Vagina (tissue), 2 donors: ENCODE measurements at regions not wholly inside any gene's neighbourhood (a gene's known extent, or its start where the extent isn't known, plus 50 kb on each side); places are given as distances from the start of the nearest gene placed in this dataset.

Source experiments
- POLR2A ChIP-seq, 2 donors: fragments of 450-650 bp; IDR thresholded peaks; one replicate each; pipeline ENCODE4 v1.6.1; 2017; ENCODE audit warnings: antibody characterized with exemption in 2 of 2, mild to moderate bottlenecking in 2 of 2, moderate library complexity in 2 of 2
- TF ChIP-seq, protein P1 (sequence below), 3 experiments: fragments of 450-650 bp in 2 of 3; fragments of 200-600 bp in 1 of 3; sonication (generic) in 1 of 3; IDR thresholded peaks; one replicate each; pipeline ENCODE4 v1.5.1; 2017 to 2019; ENCODE audit warnings: antibody characterized with exemption in 3 of 3, mild to moderate bottlenecking in 2 of 3, moderate library complexity in 2 of 3

DNA sequence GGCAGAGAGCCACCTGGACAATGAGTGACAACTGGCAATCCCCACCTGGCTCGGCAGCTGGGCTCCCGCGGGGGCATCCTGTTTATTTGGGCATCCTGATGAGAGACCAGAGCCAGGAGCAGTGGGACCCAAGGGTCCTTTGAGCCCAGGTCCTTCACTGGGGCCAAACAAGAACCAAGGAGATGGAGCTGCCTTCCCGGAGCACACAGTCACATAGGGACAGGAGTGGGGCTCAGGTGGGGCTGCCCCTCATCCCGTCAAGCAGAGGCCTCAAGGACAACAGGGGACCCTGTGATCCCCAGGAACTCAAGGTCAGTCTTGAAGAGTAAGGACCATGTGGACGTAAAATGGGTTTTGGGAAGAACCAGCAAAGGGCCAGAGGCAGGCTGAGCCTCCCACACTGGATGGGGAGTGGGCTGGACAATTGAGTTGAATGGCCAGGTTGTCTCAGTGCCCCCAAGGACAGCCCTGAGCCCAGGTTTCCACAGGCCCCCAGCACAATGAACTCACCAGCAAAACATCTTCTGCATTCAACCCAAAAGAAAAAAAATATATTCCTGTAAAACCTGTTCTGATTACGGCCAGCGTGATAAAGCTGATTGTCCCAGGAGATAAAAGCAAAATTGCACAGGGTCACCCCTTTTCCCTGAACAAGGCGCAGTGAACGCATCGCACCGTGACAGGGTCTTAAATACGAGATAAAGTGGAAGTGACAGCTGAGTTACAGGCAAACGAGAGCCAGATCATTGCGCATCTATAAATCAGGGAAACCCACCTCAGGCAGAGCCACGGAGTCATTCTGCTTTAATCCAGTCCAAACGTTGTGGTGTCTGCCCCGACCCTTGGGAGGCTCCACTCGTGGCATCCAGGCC lies 86.2 kb downstream of the ANKRD60 start:
- TF ChIP-seq POLR2A (IDR thresholded peaks at IDR 0.05): no peak
- TF ChIP-seq, protein P1, sequence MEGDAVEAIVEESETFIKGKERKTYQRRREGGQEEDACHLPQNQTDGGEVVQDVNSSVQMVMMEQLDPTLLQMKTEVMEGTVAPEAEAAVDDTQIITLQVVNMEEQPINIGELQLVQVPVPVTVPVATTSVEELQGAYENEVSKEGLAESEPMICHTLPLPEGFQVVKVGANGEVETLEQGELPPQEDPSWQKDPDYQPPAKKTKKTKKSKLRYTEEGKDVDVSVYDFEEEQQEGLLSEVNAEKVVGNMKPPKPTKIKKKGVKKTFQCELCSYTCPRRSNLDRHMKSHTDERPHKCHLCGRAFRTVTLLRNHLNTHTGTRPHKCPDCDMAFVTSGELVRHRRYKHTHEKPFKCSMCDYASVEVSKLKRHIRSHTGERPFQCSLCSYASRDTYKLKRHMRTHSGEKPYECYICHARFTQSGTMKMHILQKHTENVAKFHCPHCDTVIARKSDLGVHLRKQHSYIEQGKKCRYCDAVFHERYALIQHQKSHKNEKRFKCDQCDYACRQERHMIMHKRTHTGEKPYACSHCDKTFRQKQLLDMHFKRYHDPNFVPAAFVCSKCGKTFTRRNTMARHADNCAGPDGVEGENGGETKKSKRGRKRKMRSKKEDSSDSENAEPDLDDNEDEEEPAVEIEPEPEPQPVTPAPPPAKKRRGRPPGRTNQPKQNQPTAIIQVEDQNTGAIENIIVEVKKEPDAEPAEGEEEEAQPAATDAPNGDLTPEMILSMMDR (IDR thresholded peaks at IDR 0.05): no peak
